ENCODE measurements at regions not wholly inside any gene's neighbourhood (a gene's known extent, or its start where the extent isn't known, plus 50 kb on each side); places are given as distances from the start of the nearest gene placed in this dataset.

DNA sequence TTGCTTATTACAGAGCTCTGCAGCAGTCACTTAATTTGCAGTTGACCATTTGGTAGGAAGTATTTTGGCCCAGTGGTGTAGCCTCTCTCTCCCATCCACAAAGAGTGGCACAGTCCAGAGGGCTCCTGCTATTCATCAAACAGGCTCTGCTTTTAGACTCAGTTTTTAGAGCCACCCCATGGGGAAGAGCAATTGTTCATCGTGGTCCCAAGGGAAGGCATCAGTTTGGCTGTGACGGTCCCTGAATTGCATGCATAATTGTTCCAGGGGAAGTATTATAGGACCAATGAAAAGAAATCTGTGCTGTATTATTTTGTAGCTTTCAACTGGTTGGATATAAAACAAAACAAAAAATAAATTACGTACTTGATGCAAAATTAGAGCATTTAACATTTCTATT is 799.0 kb downstream of the DACH1 start:
- Mint-ChIP-seq H3K4me3 (no peak overlapping the region), H3K36me3 (ENCODE audit: low read depth) (no peaks in the 10 kb centered on the region)
- CTCF ChIA-PET = no interaction called here

GRCh38 chr13:71067165-71067815 is 799.7 kb downstream of the DACH1 start:
- H3K4me3 Mint-ChIP-seq = no peak overlapping the region

More for the DNA sequence above, 799.0 kb downstream of the DACH1 start:
- Mint-ChIP-seq H3K4me1 (no peaks in the 10 kb centered on the region), H3K27me3 (no peaks in the 10 kb centered on the region), H3K9me3 (peaks cover 4% of the 10 kb centered on the region), H3K27ac (no peak overlapping the region)
- no peak for DNase-seq
- POLR2A ChIA-PET = no interaction called here

DNA sequence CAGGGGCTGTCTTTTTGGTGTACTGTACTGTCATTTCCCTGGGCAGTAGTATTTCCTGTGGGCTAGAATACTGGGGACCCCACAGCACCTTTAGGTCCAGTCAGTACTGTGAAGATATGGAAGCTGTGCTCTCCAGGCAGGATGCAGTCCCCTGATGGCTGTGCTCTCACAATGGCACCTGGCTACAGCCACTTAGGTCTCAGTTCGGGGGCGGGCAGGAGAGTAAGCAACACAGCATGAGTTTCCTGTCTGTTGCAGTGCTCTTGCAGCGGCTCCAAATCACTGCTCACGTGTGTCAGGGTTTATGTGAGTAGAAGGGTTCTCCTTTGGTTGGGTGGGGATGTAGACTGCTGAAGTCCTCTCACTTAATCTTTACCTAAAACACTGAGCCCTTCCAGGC is 810.4 kb downstream of the DACH1 start:
- ChIA-PET POLR2A (no interaction called here), CTCF (no interaction called here)
- Mint-ChIP-seq H3K4me3 (no peak overlapping the region), H3K9me3 (peaks cover 2% of the 10 kb centered on the region), H3K27ac (no peak overlapping the region), H3K27me3 (no peaks in the 10 kb centered on the region), H3K36me3 (ENCODE audit: low read depth) (no peaks in the 10 kb centered on the region), H3K4me1 (no peaks in the 10 kb centered on the region)
- no peak for DNase-seq

More at GRCh38 chr13:71067165-71067815, 799.7 kb downstream of the DACH1 start:
- CTCF ChIA-PET = no interaction called here
- no peak for DNase-seq
- Mint-ChIP-seq H3K27me3 (no peaks in the 10 kb centered on the region), H3K27ac (no peak overlapping the region), H3K9me3 (peaks cover 6% of the 10 kb centered on the region), H3K36me3 (ENCODE audit: low read depth) (no peaks in the 10 kb centered on the region), H3K4me1 (no peaks in the 10 kb centered on the region)
- POLR2A ChIA-PET = no interaction called here

DNA sequence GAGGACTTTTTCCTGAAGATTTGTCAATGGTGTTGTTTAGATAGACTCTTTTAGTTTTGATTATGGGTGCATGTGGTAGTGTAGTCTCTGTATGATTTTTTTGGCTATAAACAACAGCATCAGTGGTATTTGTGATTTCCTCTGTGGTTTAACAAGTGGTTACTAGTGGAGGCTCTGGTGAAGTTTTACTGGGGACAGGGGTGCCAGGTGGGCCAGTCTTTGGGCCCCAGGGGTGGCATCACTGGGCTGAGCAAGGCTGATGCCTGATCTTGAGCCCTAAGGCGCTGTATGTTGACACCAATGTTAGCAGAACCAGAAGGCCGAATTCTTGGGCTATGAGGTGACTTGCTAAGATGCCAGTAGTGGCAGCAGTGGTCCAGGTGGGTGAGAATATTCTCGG is 811.4 kb downstream of the DACH1 start:
- peaks cover 2% of the 10 kb centered on the region for H3K9me3 Mint-ChIP-seq
- ChIA-PET CTCF (no interaction called here), POLR2A (no interaction called here)
- DNase-seq = no peak
- no peaks in the 10 kb centered on the region for H3K27me3 Mint-ChIP-seq
- H3K27ac Mint-ChIP-seq = no peak overlapping the region
- H3K4me1 Mint-ChIP-seq = no peaks in the 10 kb centered on the region
- H3K36me3 Mint-ChIP-seq (ENCODE audit: low read depth) = no peaks in the 10 kb centered on the region
- H3K4me3 Mint-ChIP-seq = no peak overlapping the region

- ChIA-PET POLR2A (no interaction called here), CTCF (no interaction called here)
- Mint-ChIP-seq H3K9me3 (peaks cover 2% of the 10 kb centered on the region), H3K27ac (no peak overlapping the region), H3K36me3 (ENCODE audit: low read depth) (no peaks in the 10 kb centered on the region), H3K27me3 (no peaks in the 10 kb centered on the region), H3K4me3 (no peak overlapping the region), H3K4me1 (no peaks in the 10 kb centered on the region)
- DNase-seq = no peak
These were observed 812.0 kb downstream of the DACH1 start for GRCh38 chr13:71055047-71055446.

- Mint-ChIP-seq H3K4me1 (no peaks in the 10 kb centered on the region), H3K4me3 (no peak overlapping the region), H3K36me3 (ENCODE audit: low read depth) (no peaks in the 10 kb centered on the region), H3K27ac (no peak overlapping the region), H3K9me3 (peaks cover 2% of the 10 kb centered on the region), H3K27me3 (no peaks in the 10 kb centered on the region)
- CTCF ChIA-PET = no interaction called here
- DNase-seq = no peak
- POLR2A ChIA-PET = no interaction called here
These were observed 812.6 kb downstream of the DACH1 start for GRCh38 chr13:71054358-71054757.

- H3K4me3 Mint-ChIP-seq = no peak overlapping the region
- no peak overlapping the region for H3K27ac Mint-ChIP-seq
- no peak for DNase-seq
- H3K27me3 Mint-ChIP-seq = no peaks in the 10 kb centered on the region
- POLR2A ChIA-PET = no interaction called here
- CTCF ChIA-PET = no interaction called here
- no peaks in the 10 kb centered on the region for H3K36me3 Mint-ChIP-seq (ENCODE audit: low read depth)
- peaks cover 2% of the 10 kb centered on the region for H3K9me3 Mint-ChIP-seq
- H3K4me1 Mint-ChIP-seq = no peaks in the 10 kb centered on the region
These were observed 815.4 kb downstream of the DACH1 start for GRCh38 chr13:71051573-71051972.

GRCh38 chr13:71046360-71047079 is 820.5 kb downstream of the DACH1 start:
- Mint-ChIP-seq H3K27me3 (no peaks in the 10 kb centered on the region), H3K27ac (no peak overlapping the region), H3K4me1 (no peaks in the 10 kb centered on the region), H3K36me3 (ENCODE audit: low read depth) (no peaks in the 10 kb centered on the region), H3K9me3 (no peaks in the 10 kb centered on the region), H3K4me3 (no peak overlapping the region)
- no peak for DNase-seq
- POLR2A ChIA-PET = no interaction called here
- CTCF ChIA-PET = no interaction called here

GRCh38 chr13:71045101-71045500 is 821.9 kb downstream of the DACH1 start:
- CTCF ChIA-PET = no interaction called here
- no peak for DNase-seq
- H3K9me3 Mint-ChIP-seq = no peaks in the 10 kb centered on the region
- H3K4me3 Mint-ChIP-seq = no peak overlapping the region
- no peak overlapping the region for H3K27ac Mint-ChIP-seq
- no peaks in the 10 kb centered on the region for H3K4me1 Mint-ChIP-seq
- POLR2A ChIA-PET = no interaction called here
- no peaks in the 10 kb centered on the region for H3K27me3 Mint-ChIP-seq
- H3K36me3 Mint-ChIP-seq (ENCODE audit: low read depth) = no peaks in the 10 kb centered on the region

DNA sequence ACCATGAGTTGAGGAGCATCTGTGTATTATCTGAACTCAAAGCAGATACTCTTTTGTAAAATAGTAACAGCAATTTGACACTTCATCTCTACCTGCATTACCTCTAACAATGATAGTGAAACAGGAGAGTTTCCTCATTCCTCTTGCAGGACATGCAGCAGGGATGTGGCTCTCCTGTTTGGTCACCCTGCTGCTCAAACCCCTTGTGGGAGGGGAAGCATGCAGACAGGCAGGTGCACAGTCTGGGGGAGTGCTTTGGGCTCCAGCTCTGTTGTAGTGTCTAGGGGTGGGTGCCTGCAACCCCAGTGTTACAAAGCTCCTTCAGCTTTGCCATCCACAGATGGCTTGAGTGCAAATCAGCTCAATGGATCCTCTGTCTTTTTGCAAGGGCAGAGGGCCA is 827.6 kb downstream of the DACH1 start:
- no peaks in the 10 kb centered on the region for H3K27me3 Mint-ChIP-seq
- H3K4me3 Mint-ChIP-seq = no peak overlapping the region
- POLR2A ChIA-PET = no interaction called here
- no peaks in the 10 kb centered on the region for H3K36me3 Mint-ChIP-seq (ENCODE audit: low read depth)
- CTCF ChIA-PET = no interaction called here
- no peak for DNase-seq
- H3K4me1 Mint-ChIP-seq = no peaks in the 10 kb centered on the region
- no peak overlapping the region for H3K27ac Mint-ChIP-seq
- no peaks in the 10 kb centered on the region for H3K9me3 Mint-ChIP-seq

DNA sequence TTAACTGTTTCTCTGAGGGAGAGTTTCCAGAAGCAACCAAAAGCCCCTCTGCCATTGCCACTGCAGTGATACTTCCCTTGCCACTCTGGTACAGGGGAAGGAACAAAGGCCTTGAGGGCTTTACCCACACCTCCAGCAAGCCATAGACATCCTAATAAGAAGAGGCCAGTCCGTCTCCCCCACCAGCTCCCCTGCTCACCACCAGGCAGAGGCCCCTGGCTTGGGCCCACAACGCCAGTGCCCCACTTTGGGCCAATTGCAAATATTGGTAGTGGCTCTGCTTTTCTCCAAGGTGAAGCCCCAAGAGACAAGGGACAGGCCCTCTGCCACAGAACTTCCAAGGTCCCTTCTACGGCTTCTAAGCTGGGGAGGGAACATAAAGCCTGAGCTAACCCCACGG is 833.0 kb downstream of the DACH1 start:
- Mint-ChIP-seq H3K9me3 (peaks cover under 1% of the 10 kb centered on the region), H3K36me3 (ENCODE audit: low read depth) (no peaks in the 10 kb centered on the region), H3K27me3 (no peaks in the 10 kb centered on the region), H3K4me3 (no peak overlapping the region), H3K27ac (no peak overlapping the region), H3K4me1 (no peaks in the 10 kb centered on the region)
- DNase-seq = no peak
- ChIA-PET POLR2A (no interaction called here), CTCF (no interaction called here)

DNA sequence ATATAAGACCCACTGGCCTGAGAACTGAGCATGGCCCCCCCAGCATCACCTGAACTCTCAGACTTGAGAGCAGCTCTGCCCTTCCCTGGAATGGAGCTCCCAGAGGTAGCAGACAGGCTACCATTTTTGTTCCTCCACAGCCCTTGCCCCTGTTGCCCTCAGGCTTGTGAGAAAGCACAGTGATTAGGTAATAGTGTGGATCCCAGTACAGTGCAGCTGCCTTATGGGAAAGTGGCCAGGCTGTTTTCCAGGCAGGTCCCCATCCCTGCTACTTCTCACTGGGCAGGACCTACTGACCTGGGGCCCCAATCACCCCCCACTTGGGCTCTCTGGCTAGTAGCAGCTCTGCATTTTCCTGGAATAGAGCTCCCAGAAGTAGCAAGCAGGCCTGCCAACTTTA is 834.0 kb downstream of the DACH1 start:
- Mint-ChIP-seq H3K4me3 (no peak overlapping the region), H3K27ac (no peak overlapping the region), H3K27me3 (no peaks in the 10 kb centered on the region), H3K36me3 (ENCODE audit: low read depth) (no peaks in the 10 kb centered on the region), H3K9me3 (peaks cover 4% of the 10 kb centered on the region), H3K4me1 (no peaks in the 10 kb centered on the region)
- no peak for DNase-seq
- POLR2A ChIA-PET = no interaction called here
- CTCF ChIA-PET = no interaction called here

DNA sequence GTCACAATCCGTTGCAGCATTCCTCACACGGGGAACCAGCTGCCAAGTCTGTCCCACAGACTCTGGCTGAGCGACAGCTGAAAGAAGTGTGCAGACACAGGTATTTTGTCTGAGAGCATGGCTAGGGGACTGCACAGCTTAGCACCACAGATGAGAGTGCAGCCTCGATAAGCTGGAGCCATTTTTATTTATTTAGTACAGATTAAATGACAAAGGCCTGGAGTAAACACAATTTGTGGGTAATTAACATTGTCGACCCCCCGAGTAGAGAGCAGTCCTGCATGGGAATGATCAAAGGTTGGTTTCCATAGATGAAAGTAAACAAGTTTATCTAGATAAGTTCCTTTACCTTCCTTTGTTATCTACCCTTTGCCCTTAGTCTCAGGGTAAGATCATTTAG is 836.2 kb downstream of the DACH1 start:
- ChIA-PET CTCF (no interaction called here), POLR2A (no interaction called here)
- Mint-ChIP-seq H3K36me3 (ENCODE audit: low read depth) (no peaks in the 10 kb centered on the region), H3K9me3 (peaks cover 4% of the 10 kb centered on the region), H3K27me3 (no peaks in the 10 kb centered on the region), H3K4me1 (no peaks in the 10 kb centered on the region), H3K27ac (no peak overlapping the region), H3K4me3 (no peak overlapping the region)
- DNase-seq = no peak

DNA sequence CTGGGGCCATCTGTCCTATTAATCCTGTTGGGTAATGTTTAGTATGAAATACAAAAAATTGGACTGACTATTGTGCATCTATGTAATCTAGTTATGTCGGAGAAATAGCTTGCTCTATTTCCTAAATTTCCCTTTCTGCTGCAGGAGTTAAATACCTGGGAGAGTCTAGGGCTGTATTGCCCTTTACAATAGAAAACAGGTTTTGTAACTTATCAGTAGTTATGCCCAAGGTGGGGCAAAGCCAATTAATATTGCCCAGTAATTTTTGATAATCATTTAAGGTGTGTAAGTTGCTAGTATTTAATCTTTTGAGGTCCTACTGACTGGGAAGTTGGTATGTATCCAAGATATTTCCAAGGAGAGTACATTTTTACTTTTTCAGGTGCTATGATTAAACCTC is 838.1 kb downstream of the DACH1 start:
- no peak for DNase-seq

More for the DNA sequence above, 838.1 kb downstream of the DACH1 start:
- H3K4me1 Mint-ChIP-seq = no peaks in the 10 kb centered on the region
- ChIA-PET CTCF (no interaction called here), POLR2A (no interaction called here)
- H3K27ac Mint-ChIP-seq = no peak overlapping the region
- no peak overlapping the region for H3K4me3 Mint-ChIP-seq
- peaks cover 4% of the 10 kb centered on the region for H3K9me3 Mint-ChIP-seq
- no peaks in the 10 kb centered on the region for H3K36me3 Mint-ChIP-seq (ENCODE audit: low read depth)
- no peaks in the 10 kb centered on the region for H3K27me3 Mint-ChIP-seq
